GM12865 (cell line): ENCODE measurements at regions not wholly inside any gene's neighbourhood (a gene's known extent, or its start where the extent isn't known, plus 50 kb on each side); places are given as distances from the start of the nearest gene placed in this dataset.

Experiments used
- DNase-seq: peaks from one replicate; pipeline ENCODE4 v3.0.0; 2010; ENCODE audit warnings: low read depth
- H3K4me3 ChIP-seq: 2 replicates; pipeline ENCODE4 v1.5.1; 2011; ENCODE audit warnings: mild to moderate bottlenecking, low read depth, low read length, control low read depth
- CTCF ChIP-seq: IDR thresholded peaks from 2 replicates; pipeline ENCODE4 v1.5.1; 2011; ENCODE audit warnings: low read length, control low read depth, low read depth, inconsistent platforms; ENCODE audit not compliant: insufficient read depth; ENCODE audit errors: missing control alignments

- no peak for TF ChIP-seq CTCF
- no peak overlapping the region for H3K4me3 ChIP-seq
- no peak for DNase-seq
These were observed 552.8 kb downstream of the ANKRD7 start for GRCh38 chr7:118777308-118777707.

DNA sequence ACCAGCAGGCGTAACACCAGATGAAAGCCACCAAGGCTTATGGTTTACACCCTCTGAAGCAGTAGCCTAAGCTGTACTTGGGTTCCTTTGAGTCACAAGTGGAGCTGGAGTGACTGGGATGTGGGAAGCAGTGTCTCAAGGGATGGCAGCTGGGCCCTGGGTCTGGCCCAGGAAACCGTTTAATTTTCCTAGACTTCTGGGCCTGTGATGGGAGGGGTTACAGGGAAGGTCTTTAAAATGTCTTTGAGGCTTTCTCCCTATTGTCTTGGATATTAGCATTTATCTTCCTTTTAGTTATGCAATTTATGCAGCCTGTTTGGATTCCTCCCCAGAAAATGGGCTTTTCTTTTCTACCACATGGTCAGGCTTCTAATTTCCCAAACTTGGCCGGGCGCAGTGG is 568.2 kb downstream of the ANKRD7 start:
- no peak for DNase-seq
- no peak overlapping the region for H3K4me3 ChIP-seq
- TF ChIP-seq CTCF: no peak

DNA sequence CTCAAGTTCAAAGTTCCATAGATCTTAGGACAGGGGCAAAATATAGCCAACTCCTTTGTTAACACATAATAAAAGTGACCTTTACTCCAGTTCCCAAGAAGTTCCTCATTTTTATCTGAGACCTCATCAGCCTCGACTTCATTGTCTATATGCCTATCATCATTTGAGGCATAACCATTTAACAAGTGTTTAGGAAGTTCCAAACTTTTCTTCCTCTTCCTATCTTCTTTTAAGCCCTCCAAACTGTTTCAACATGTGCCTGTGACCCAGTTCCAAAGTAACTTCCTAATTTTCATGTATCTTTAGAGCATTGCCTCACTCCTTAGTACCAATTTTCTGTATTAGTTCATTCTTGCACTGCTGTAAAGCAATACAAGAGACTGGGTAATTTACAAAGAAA is 569.1 kb downstream of the ANKRD7 start:
- TF ChIP-seq CTCF: no peak
- DNase-seq: no peak
- no peak overlapping the region for H3K4me3 ChIP-seq

GRCh38 chr7:118794419-118794818 is 569.9 kb downstream of the ANKRD7 start:
- DNase-seq: no peak
- TF ChIP-seq CTCF: no peak
- H3K4me3 ChIP-seq: no peak overlapping the region

GRCh38 chr7:118801366-118801765 is 576.9 kb downstream of the ANKRD7 start:
- no peak for TF ChIP-seq CTCF
- no peak overlapping the region for H3K4me3 ChIP-seq
- DNase-seq: no peak

DNA sequence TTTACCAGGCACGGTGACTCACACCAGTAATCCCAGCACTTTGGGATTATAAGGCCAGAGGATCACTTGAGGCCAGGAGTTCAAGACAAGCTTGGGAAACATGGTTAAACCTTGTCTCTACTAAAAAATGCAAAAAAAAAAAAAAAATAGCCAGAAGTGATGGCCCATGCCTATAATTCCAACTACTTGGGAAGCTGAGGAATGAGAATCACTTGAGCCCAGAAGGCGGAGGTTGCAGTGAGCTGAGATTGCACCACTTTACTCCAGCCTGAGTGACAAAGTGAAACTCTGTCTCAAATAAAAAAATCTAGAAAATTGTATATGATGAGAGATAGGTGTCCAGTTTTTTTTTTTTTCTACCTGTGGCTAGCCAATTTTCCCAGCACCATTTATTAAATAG is 578.2 kb downstream of the ANKRD7 start:
- no peak for DNase-seq
- no peak overlapping the region for H3K4me3 ChIP-seq
- no peak for TF ChIP-seq CTCF

GRCh38 chr7:118826246-118826645 is 601.7 kb downstream of the ANKRD7 start:
- no peak for TF ChIP-seq CTCF
- no peak overlapping the region for H3K4me3 ChIP-seq
- DNase-seq: no peak
